ENCODE measurements at regions not wholly inside any gene's neighbourhood (a gene's known extent, or its start where the extent isn't known, plus 50 kb on each side); places are given as distances from the start of the nearest gene placed in this dataset.

DNA sequence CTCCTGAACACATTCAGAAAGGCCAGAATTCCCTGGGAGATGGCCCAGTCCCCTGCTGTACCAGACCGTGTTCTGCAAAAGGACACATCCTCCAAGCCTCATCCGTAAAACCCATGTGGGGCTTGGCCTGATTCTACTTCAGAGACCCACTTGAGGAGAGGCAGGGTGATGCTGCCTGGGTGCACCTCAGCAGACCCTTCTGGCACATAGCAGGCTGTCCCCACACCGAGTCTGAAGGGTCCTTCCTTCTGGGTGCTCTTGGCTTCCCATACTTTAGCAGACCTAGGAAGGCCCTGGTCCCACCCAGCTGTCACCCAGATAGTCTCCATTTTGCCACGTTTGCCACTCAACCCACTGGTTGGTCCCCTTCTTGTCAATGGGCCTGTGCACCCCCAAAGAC, 270.1 kb upstream of the AGTR2 start:
- peaks cover 2% of the 10 kb centered on the region; the same call in 2 of the 3 replicates for H3K9me3 Mint-ChIP-seq
- no peak overlapping the region for H3K4me2 ChIP-seq
- no peaks in the 10 kb centered on the region for H3K9me2 ChIP-seq (ENCODE audit: insufficient read depth)
- H3K79me2 ChIP-seq (replicated peaks; ENCODE audit: insufficient read depth), result no peaks in the 10 kb centered on the region
- H3K27me3 Mint-ChIP-seq (ENCODE audit: insufficient read depth, low read depth, poor library complexity), result peaks cover 39% of the 10 kb centered on the region
- no peaks in the 10 kb centered on the region for H3K36me3 ChIP-seq (ENCODE audit: insufficient read depth)
- ATAC-seq (no peak), DNase-seq (ENCODE audit: low spot score) (no peak)
- no peaks in the 10 kb centered on the region; the same call in 1 of the 2 replicates for H4K20me1 ChIP-seq (replicated peaks; ENCODE audit: insufficient read depth)
- H3K36me3 Mint-ChIP-seq (ENCODE audit: low read depth), result peaks cover 65% of the 10 kb centered on the region
- H3K4me1 Mint-ChIP-seq, result no peaks in the 10 kb centered on the region; the same call in 2 of the 3 replicates
- H2AFZ ChIP-seq, result no peak overlapping the region
- no peak overlapping the region for H3K4me3 Mint-ChIP-seq
- TF ChIP-seq EZH2phosphoT487 (IDR thresholded peaks at IDR 0.05; ENCODE audit: unreplicated experiment), result no peak
- TF ChIP-seq CREB1 (CRISPR knock-in tag; IDR thresholded peaks at IDR 0.05; ENCODE audit: low read depth), result no peak
- TF ChIP-seq, protein P1, sequence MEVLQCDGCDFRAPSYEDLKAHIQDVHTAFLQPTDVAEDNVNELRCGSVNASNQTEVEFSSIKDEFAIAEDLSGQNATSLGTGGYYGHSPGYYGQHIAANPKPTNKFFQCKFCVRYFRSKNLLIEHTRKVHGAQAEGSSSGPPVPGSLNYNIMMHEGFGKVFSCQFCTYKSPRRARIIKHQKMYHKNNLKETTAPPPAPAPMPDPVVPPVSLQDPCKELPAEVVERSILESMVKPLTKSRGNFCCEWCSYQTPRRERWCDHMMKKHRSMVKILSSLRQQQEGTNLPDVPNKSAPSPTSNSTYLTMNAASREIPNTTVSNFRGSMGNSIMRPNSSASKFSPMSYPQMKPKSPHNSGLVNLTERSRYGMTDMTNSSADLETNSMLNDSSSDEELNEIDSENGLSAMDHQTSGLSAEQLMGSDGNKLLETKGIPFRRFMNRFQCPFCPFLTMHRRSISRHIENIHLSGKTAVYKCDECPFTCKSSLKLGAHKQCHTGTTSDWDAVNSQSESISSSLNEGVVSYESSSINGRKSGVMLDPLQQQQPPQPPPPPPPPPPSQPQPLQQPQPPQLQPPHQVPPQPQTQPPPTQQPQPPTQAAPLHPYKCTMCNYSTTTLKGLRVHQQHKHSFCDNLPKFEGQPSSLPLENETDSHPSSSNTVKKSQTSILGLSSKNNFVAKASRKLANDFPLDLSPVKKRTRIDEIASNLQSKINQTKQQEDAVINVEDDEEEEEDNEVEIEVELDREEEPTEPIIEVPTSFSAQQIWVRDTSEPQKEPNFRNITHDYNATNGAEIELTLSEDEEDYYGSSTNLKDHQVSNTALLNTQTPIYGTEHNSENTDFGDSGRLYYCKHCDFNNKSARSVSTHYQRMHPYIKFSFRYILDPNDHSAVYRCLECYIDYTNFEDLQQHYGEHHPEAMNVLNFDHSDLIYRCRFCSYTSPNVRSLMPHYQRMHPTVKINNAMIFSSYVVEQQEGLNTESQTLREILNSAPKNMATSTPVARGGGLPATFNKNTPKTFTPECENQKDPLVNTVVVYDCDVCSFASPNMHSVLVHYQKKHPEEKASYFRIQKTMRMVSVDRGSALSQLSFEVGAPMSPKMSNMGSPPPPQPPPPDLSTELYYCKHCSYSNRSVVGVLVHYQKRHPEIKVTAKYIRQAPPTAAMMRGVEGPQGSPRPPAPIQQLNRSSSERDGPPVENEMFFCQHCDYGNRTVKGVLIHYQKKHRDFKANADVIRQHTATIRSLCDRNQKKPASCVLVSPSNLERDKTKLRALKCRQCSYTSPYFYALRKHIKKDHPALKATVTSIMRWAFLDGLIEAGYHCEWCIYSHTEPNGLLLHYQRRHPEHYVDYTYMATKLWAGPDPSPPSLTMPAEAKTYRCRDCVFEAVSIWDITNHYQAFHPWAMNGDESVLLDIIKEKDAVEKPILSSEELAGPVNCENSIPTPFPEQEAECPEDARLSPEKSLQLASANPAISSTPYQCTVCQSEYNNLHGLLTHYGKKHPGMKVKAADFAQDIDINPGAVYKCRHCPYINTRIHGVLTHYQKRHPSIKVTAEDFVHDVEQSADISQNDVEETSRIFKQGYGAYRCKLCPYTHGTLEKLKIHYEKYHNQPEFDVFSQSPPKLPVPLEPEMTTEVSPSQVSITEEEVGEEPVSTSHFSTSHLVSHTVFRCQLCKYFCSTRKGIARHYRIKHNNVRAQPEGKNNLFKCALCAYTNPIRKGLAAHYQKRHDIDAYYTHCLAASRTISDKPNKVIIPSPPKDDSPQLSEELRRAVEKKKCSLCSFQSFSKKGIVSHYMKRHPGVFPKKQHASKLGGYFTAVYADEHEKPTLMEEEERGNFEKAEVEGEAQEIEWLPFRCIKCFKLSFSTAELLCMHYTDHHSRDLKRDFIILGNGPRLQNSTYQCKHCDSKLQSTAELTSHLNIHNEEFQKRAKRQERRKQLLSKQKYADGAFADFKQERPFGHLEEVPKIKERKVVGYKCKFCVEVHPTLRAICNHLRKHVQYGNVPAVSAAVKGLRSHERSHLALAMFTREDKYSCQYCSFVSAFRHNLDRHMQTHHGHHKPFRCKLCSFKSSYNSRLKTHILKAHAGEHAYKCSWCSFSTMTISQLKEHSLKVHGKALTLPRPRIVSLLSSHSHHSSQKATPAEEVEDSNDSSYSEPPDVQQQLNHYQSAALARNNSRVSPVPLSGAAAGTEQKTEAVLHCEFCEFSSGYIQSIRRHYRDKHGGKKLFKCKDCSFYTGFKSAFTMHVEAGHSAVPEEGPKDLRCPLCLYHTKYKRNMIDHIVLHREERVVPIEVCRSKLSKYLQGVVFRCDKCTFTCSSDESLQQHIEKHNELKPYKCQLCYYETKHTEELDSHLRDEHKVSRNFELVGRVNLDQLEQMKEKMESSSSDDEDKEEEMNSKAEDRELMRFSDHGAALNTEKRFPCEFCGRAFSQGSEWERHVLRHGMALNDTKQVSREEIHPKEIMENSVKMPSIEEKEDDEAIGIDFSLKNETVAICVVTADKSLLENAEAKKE (CRISPR knock-in tag; IDR thresholded peaks at IDR 0.05), result no peak
- TF ChIP-seq JUNB (IDR thresholded peaks at IDR 0.05; ENCODE audit: unreplicated experiment), result no peak
- TF ChIP-seq ZNF114 (CRISPR knock-in tag; IDR thresholded peaks at IDR 0.05), result no peak
- TF ChIP-seq POLR2AphosphoS5 (IDR thresholded peaks at IDR 0.05; ENCODE audit: low read depth), result no peak
- TF ChIP-seq ZNF331 (CRISPR knock-in tag; IDR thresholded peaks at IDR 0.05; ENCODE audit: low read depth), result no peak
- no peak overlapping the region for H3K27ac ChIP-seq (ENCODE audit: low read depth)
- H3K27me3 ChIP-seq (ENCODE audit: insufficient read depth), result no peaks in the 10 kb centered on the region
- no peak overlapping the region for H3K4me3 ChIP-seq
- no peaks in the 10 kb centered on the region for H3F3A ChIP-seq (replicated peaks; ENCODE audit: low read depth)
- no peaks in the 10 kb centered on the region for H3K4me1 ChIP-seq (ENCODE audit: insufficient read depth)
- H3K27ac Mint-ChIP-seq, result no peak overlapping the region

DNA sequence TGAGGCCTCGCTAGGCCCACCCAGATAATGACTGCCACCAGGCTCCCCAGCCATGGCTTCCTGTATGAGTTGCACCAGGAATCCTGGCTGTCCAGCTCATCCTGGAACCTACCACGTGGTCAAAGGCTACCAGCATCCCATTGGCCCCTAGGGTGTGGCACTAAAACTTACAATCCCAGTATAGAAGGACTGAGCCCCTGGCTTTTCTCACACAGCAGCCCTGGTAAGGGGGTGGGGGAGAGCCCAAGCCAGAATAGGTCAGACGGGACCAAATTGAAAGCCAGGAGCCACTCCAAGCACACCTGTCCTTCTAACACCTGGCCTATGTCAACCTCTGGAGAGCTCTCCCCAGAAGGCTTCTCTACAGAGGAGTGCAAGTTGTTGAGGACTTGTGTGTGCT, 269.3 kb upstream of the AGTR2 start:
- no peaks in the 10 kb centered on the region; the same call in 1 of the 2 replicates for H4K20me1 ChIP-seq (replicated peaks; ENCODE audit: insufficient read depth)
- H3K4me2 ChIP-seq, result no peak overlapping the region
- peaks cover 68% of the 10 kb centered on the region for H3K36me3 Mint-ChIP-seq (ENCODE audit: low read depth)
- no peak overlapping the region for H3K27ac Mint-ChIP-seq
- no peak for DNase-seq (ENCODE audit: low spot score)
- H3K27ac ChIP-seq (ENCODE audit: low read depth), result no peak overlapping the region
- no peak for ATAC-seq
- H3K36me3 ChIP-seq (ENCODE audit: insufficient read depth), result no peaks in the 10 kb centered on the region
- no peaks in the 10 kb centered on the region; the same call in 2 of the 3 replicates for H3K4me1 Mint-ChIP-seq
- no peak overlapping the region for H3K4me3 Mint-ChIP-seq
- no peaks in the 10 kb centered on the region for H3K79me2 ChIP-seq (replicated peaks; ENCODE audit: insufficient read depth)
- no peak overlapping the region for H2AFZ ChIP-seq
- H3K27me3 Mint-ChIP-seq (ENCODE audit: insufficient read depth, low read depth, poor library complexity), result peaks cover 41% of the 10 kb centered on the region
- peaks cover 2% of the 10 kb centered on the region; the same call in 1 of the 3 replicates for H3K9me3 Mint-ChIP-seq
- no peaks in the 10 kb centered on the region for H3K27me3 ChIP-seq (ENCODE audit: insufficient read depth)
- no peaks in the 10 kb centered on the region for H3F3A ChIP-seq (replicated peaks; ENCODE audit: low read depth)
- H3K4me1 ChIP-seq (ENCODE audit: insufficient read depth), result no peaks in the 10 kb centered on the region
- no peaks in the 10 kb centered on the region for H3K9me2 ChIP-seq (ENCODE audit: insufficient read depth)
- no peak overlapping the region for H3K4me3 ChIP-seq
- TF ChIP-seq EZH2 (IDR thresholded peaks at IDR 0.05; ENCODE audit: low read depth, unreplicated experiment), result no peak

All from GM23338 (cell line).